ENCODE measurements at regions not wholly inside any gene's neighbourhood (a gene's known extent, or its start where the extent isn't known, plus 50 kb on each side); places are given as distances from the start of the nearest gene placed in this dataset.
"Not testable (repeated sequence)": the region's sequence is repeated elsewhere in the genome, so short reads cannot be mapped to it uniquely, and the experiment has no call there.

DNA sequence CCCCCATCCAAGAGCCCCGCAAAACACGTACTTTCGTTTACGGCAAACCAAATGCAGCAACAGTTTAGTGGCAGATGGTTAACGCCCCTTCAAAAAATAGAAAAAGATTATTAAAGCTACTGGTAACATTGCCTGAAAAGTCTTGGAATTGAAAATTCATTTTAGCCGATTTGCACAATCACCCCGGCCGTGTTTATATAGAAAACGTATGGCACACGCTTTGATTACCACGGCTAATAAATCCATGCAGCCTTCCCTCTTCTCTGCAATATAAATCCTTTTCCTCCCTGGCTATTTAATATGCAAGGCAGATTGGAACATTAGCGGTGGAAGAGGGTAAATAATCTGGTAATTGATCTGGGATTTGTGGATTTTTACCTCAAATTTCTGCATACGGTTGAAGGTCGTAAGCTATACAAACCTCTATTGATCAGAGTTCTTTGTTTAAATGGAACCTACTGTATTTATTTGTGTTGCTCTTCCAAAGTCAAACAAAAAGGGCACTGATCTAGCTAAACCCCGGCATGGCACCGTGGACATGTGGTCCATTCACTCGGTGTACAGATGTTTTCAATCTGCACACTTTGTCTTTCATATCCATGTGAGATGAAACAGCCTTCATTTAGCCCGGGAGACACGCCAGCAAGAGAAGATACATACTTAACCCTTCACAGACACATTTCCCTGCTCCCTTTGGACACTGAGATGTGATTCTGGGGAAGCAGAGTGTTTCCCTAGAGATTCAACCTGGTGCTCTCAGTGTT, 238.1 kb upstream of the MAF start:
- H3K27me3 Mint-ChIP-seq = peaks cover 1% of the 10 kb centered on the region
- H3K4me1 Mint-ChIP-seq (ENCODE audit: low read depth) = no peaks in the 10 kb centered on the region
- no peak overlapping the region for H3K27ac Mint-ChIP-seq
- no peak overlapping the region for H3K4me3 Mint-ChIP-seq
- no peaks in the 10 kb centered on the region for H3K9me3 Mint-ChIP-seq (ENCODE audit: low read depth)
- H3K36me3 Mint-ChIP-seq = no peaks in the 10 kb centered on the region

DNA sequence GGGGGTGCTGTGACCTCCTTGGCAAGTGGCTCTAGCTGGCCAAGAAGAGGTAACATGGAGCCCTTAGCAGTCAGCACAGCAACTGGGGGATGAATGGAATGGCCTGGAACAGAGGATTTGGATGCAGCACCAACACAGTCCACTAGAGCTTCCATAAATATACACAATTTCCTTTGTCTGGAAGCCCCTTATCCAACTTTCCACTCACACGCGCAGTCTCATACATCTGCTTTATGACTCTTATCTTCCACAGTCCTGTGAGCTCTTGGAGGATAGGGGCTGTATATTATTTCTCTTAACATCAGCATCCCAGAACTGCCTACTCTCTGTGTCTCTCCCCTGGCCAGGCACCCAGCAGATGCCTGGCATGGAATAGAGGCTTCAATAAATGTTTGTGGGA, 235.6 kb upstream of the MAF start:
- H3K27me3 Mint-ChIP-seq = no peaks in the 10 kb centered on the region
- H3K36me3 Mint-ChIP-seq = no peaks in the 10 kb centered on the region
- no peak overlapping the region for H3K4me3 Mint-ChIP-seq
- H3K9me3 Mint-ChIP-seq (ENCODE audit: low read depth) = no peaks in the 10 kb centered on the region
- H3K4me1 Mint-ChIP-seq (ENCODE audit: low read depth) = no peaks in the 10 kb centered on the region
- no peak overlapping the region for H3K27ac Mint-ChIP-seq

DNA sequence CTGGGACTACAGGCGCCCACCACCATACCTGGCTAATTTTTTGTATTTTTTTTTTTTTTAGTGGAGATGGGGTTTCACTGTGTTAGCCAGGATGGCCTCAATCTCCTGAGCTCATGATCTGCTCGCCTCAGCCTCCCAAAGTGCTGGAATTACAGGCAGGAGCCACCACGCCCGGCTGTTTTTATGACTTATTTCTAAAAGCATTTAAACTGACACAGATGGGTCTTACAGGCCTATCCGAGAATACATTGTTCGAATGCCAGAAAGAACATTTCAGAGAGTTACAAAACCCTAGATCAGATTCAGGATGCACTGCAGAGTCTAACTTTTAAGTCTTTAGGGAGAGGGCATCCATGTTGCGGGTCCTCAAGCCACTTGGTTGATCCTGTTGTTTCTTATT, 234.7 kb upstream of the MAF start:
- H3K36me3 Mint-ChIP-seq = no peaks in the 10 kb centered on the region
- H3K4me3 Mint-ChIP-seq = no peak overlapping the region
- no peaks in the 10 kb centered on the region for H3K9me3 Mint-ChIP-seq (ENCODE audit: low read depth)
- no peaks in the 10 kb centered on the region for H3K27me3 Mint-ChIP-seq
- no peaks in the 10 kb centered on the region for H3K4me1 Mint-ChIP-seq (ENCODE audit: low read depth)
- H3K27ac Mint-ChIP-seq = no peak overlapping the region

DNA sequence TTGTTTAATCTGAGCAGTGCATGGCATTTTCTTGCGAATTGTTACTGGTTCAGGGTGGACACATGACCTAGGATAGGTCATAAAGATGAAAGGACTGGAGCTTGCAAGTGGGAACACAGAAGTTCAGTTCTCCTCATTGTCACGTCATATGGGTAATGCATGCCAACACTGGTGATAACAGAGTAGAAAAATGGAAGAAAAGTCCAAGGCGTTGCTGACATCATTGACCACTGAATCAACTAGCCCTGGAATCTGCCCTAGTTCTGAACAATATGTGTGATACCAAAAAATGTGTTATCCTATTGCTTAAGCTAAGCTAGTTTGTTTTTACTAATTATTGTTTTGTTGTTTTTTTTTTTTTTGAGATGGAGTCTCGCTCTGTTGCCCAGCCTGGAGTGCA, 234.2 kb upstream of the MAF start:
- Mint-ChIP-seq H3K4me3 (no peak overlapping the region), H3K9me3 (ENCODE audit: low read depth) (no peaks in the 10 kb centered on the region), H3K4me1 (ENCODE audit: low read depth) (no peaks in the 10 kb centered on the region), H3K27ac (no peak overlapping the region), H3K27me3 (no peaks in the 10 kb centered on the region), H3K36me3 (no peaks in the 10 kb centered on the region)

DNA sequence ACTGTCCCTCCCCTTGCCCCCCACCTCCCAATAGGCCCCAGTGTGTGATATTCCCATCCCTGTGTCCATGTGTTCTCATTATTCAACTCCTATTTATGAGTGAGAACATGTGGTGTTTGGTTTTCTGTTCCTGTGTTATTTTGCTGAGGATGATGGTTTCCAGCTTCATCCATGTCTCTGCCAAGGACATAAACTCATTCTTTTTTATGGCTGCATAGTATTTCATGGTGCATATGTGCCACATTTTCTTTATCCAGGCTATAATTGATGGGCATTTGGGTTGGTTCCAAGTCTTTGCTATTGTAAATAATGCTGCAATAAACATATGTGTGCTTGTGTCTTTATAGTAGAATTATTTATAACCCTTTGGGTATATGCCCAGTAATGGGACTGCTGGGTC, 233.5 kb upstream of the MAF start:
- H3K36me3 Mint-ChIP-seq = not testable (repeated sequence)

DNA sequence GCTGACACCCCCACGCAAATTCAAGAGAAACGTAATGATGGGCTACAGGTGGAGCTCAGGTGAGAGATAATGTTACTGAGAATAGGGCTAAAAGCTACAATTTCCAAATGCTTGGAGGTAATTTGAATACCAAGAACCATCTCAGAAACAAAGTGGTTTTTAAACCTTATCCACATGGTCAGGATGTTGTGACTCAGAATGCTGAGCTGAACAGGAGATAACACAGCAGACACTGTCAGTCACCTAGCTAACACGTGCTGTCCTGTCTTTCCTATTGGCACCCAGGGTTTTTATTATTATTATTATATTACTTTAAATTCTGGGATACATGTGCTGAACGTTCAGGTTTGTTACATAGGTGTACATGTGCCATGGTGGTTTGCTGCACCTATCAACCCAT, 233.0 kb upstream of the MAF start:
- H3K4me1 Mint-ChIP-seq (ENCODE audit: low read depth) = no peaks in the 10 kb centered on the region
- no peak overlapping the region for H3K4me3 Mint-ChIP-seq
- no peaks in the 10 kb centered on the region for H3K27me3 Mint-ChIP-seq
- no peaks in the 10 kb centered on the region for H3K9me3 Mint-ChIP-seq (ENCODE audit: low read depth)
- no peak overlapping the region for H3K27ac Mint-ChIP-seq
- no peaks in the 10 kb centered on the region for H3K36me3 Mint-ChIP-seq

More for the DNA sequence above, 233.5 kb upstream of the MAF start:
- not testable (repeated sequence) for H3K9me3 Mint-ChIP-seq (ENCODE audit: low read depth); H3K4me3 Mint-ChIP-seq; H3K27ac Mint-ChIP-seq; H3K4me1 Mint-ChIP-seq (ENCODE audit: low read depth); H3K27me3 Mint-ChIP-seq

DNA sequence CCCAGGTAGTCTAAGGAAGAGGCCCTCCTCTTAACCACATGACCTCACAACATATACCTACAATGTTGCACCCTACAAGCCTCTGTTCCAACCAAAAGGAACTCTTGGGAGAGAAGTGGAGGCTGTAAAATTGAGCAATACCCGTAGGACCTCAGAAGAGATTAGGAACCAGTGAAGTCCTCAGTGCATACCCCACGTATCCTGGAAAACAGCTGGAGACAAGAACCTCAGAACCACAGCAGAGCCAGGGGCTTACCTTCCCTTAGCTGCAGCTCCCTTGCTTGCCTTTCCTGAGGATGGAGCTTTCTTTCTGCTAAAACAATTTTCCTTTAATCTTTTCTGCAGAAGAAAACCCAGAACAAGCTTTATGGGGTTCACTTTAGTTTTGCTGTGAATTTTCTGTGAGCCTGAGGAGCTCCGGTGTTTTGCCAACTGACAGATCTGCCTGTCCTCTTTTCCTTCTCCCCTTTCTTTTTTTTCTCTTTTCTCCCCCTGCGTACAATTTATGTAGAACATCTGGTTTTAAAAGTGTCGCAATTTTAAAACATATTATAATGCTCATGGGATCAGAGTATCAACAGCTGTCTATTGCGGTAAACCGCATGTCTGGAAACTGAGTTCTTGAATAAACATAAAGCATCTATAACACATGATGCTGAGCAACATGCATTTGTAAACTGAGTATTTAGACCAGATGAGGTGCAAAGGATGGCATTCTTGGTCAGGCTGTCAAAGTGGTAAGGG, 226.4 kb upstream of the MAF start:
- Mint-ChIP-seq H3K9me3 (ENCODE audit: low read depth) (peaks cover 3% of the 10 kb centered on the region), H3K27ac (no peak overlapping the region), H3K36me3 (no peaks in the 10 kb centered on the region), H3K4me3 (no peak overlapping the region), H3K4me1 (ENCODE audit: low read depth) (no peaks in the 10 kb centered on the region), H3K27me3 (no peaks in the 10 kb centered on the region)

DNA sequence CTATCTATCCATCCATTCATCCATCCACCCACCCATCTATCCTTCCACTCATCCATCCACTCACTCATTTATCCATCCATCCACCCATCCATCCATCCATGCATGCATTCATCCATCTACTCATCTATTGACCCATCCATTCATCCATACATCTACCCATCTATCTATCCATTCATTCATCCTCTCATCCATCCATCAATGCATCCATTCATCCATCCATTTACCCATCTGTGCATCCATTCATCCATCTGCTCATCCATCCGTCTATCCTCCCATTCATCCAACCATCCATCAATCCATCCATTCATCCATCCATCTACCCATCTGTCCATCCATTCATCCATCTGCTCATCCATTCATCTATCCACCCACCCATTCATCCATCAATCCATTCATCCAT, 224.5 kb upstream of the MAF start:
- Mint-ChIP-seq H3K4me3 (no peak overlapping the region), H3K36me3 (no peaks in the 10 kb centered on the region), H3K4me1 (ENCODE audit: low read depth) (no peaks in the 10 kb centered on the region), H3K9me3 (ENCODE audit: low read depth) (peaks cover 3% of the 10 kb centered on the region), H3K27ac (no peak overlapping the region), H3K27me3 (no peaks in the 10 kb centered on the region)

DNA sequence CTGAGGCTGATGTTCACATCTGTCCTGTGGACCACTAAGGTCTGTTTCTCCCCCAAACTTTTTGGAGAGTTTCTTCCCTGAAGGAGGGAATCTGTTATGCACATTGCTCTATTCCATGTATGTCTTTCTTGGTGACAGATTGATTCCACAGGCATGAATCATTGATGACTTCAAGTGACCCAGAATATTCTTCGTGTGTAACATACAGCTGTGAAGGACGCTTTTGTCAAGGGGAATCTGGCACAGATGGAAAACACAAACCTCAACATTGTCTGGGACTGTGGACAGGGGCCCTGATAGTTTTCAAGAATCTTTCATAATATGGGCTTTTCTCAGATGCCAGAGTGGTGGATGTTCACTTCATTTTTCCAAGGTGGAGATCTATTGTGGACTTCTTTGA, 223.1 kb upstream of the MAF start:
- Mint-ChIP-seq H3K36me3 (no peaks in the 10 kb centered on the region), H3K4me3 (no peak overlapping the region), H3K27ac (no peak overlapping the region), H3K9me3 (ENCODE audit: low read depth) (peaks cover 3% of the 10 kb centered on the region), H3K27me3 (no peaks in the 10 kb centered on the region), H3K4me1 (ENCODE audit: low read depth) (no peaks in the 10 kb centered on the region)

DNA sequence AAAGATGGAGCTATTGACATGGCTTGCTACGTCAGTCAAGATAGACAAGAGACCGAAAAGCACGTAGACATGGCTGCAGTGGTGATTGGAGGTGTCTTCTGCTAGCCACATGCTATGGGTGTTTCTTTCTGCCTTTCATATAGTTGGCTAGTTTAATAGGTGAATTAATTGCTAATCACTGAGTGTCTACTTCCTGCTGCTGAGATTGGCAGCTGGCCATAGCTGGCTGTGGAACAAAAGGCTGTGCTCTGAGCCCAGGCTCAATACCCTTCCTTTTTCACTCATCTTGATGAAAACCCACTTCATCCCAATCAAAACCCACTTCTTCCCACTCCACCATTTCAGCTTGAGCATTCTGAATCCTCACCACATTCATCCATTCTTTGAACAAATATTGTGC, 221.4 kb upstream of the MAF start:
- no peaks in the 10 kb centered on the region for H3K36me3 Mint-ChIP-seq
- no peak overlapping the region for H3K27ac Mint-ChIP-seq
- H3K9me3 Mint-ChIP-seq (ENCODE audit: low read depth) = peaks cover 3% of the 10 kb centered on the region
- no peaks in the 10 kb centered on the region for H3K4me1 Mint-ChIP-seq (ENCODE audit: low read depth)
- no peaks in the 10 kb centered on the region for H3K27me3 Mint-ChIP-seq
- no peak overlapping the region for H3K4me3 Mint-ChIP-seq

DNA sequence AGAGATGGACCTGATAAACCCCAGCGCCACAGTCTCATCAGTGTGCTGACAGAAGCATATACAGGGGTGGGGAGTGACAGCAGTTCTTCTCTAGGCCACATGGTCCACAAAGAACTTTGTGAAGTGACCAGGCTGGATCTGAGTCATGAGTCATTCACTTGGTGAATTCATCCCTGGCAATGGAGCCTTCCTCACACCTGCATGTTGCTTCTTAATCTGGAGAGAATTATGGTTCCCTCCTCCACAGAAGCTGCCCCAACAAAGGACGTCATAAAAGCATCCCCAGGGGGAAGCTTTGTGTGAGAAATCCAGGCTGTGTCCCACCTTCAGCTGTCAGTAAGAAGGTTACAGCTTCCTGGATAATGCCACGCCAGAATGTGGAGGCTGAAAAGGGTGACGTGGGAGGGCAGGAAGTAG, 215.6 kb upstream of the MAF start:
- no peaks in the 10 kb centered on the region for H3K4me1 Mint-ChIP-seq (ENCODE audit: low read depth)

DNA sequence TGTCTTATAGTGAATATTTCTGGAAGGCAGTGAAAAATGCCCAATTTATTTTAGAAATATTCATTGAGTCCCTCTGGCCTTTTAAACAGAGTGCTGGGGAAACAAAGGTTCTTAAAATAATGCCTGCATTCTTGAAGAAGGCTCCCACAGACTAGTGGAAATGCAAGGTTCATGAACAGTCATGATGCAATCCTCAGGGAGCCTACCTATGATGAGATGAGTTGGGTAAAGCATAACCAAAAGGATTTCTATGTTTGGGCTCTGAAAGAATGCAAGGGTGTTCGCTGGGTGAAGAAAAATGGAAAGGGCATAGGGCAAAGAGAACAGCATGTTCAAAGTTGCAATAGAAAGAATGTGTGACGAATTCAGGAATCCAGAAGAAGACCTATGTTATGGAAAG, 214.5 kb upstream of the MAF start:
- no peak overlapping the region for H3K27ac Mint-ChIP-seq
- H3K4me1 Mint-ChIP-seq (ENCODE audit: low read depth) = no peaks in the 10 kb centered on the region
- H3K4me3 Mint-ChIP-seq = no peak overlapping the region
- no peaks in the 10 kb centered on the region for H3K9me3 Mint-ChIP-seq (ENCODE audit: low read depth)
- H3K27me3 Mint-ChIP-seq = peaks cover 3% of the 10 kb centered on the region
- no peaks in the 10 kb centered on the region for H3K36me3 Mint-ChIP-seq

More for the DNA sequence above, 215.6 kb upstream of the MAF start:
- no peak overlapping the region for H3K4me3 Mint-ChIP-seq
- no peak overlapping the region for H3K27ac Mint-ChIP-seq
- H3K9me3 Mint-ChIP-seq (ENCODE audit: low read depth) = no peaks in the 10 kb centered on the region
- H3K36me3 Mint-ChIP-seq = no peaks in the 10 kb centered on the region
- H3K27me3 Mint-ChIP-seq = peaks cover 3% of the 10 kb centered on the region

DNA sequence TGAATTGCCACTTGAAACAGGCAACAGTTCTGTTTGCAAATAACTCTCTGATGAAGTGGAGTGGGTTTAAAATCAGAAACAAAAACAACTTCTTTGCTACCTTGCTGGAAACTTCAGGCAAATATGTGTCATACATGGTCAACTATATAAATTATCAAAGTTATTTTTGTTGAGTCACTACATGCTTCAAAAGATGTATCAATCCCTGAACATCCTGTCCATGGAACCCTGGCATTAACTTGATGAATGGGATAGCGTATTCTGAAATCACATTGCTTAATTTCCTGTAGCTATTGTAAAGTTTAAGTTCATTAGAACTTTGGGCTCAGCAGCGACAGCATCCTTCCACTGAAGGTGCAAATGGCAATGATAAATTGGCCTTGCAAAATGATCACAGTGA, 213.6 kb upstream of the MAF start:
- Mint-ChIP-seq H3K4me1 (ENCODE audit: low read depth) (no peaks in the 10 kb centered on the region), H3K9me3 (ENCODE audit: low read depth) (no peaks in the 10 kb centered on the region), H3K4me3 (no peak overlapping the region), H3K36me3 (no peaks in the 10 kb centered on the region), H3K27ac (no peak overlapping the region), H3K27me3 (peaks cover 3% of the 10 kb centered on the region)

DNA sequence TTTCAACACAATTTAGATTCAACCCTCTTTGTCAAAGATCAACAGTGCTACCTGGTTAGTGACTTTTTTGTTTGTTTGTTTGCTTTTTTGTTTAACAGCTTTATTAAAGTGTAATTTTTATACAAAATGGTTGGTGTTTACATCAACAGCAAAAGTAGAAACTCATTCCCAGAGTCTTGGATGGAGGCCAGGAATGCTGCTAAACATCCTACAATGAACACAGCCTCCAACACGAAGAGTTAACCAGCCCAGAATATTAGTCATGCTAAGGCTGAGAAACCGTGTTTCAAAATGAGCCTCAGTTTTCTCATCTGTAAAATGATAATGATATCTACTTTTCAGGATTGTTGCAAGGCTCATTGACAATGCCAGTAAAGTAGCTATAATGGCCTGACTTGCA, 211.0 kb upstream of the MAF start:
- Mint-ChIP-seq H3K27me3 (peaks cover 3% of the 10 kb centered on the region), H3K9me3 (ENCODE audit: low read depth) (no peaks in the 10 kb centered on the region), H3K4me1 (ENCODE audit: low read depth) (no peaks in the 10 kb centered on the region), H3K36me3 (no peaks in the 10 kb centered on the region), H3K4me3 (no peak overlapping the region), H3K27ac (no peak overlapping the region)

DNA sequence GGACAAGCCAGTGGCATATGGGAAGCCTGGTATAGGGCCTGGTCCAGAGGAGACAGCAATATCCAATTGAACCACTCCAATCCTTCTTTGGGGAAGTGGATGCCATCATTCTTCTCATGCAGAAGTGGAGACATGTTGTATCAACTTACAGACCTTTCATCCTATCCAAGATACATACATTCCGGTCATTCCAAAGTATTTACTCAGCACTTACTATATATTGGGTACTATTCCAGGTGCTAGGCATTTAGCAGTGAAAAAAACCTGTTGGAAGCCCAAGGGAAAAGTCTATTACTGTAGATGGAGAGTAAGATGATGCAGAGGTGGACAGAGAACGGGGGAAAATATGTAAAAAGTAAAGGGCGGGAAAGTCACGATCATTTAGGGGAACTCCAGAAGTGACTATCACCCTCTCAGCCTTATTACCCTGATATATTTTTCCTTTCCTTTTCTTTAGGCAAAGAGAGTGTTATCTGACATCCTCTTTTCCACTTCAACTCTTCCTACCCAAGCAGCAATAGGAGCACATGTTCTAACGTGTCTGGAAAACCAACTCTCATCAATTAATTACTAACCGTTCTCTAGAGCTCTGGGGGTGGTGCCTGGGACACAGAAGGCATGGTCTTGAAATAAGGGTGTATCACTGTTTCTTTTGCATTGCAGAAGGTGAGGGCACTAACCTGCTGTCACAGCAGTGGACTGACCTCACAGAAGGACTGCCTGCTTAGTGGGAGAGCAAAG, 210.1 kb upstream of the MAF start:
- no peak overlapping the region for H3K4me3 Mint-ChIP-seq
- H3K9me3 Mint-ChIP-seq (ENCODE audit: low read depth) = no peaks in the 10 kb centered on the region
- H3K27ac Mint-ChIP-seq = no peak overlapping the region
- H3K4me1 Mint-ChIP-seq (ENCODE audit: low read depth) = no peaks in the 10 kb centered on the region
- peaks cover 3% of the 10 kb centered on the region for H3K27me3 Mint-ChIP-seq
- no peaks in the 10 kb centered on the region for H3K36me3 Mint-ChIP-seq
